K562 (cell line): ENCODE measurements at regions not wholly inside any gene's neighbourhood (a gene's known extent, or its start where the extent isn't known, plus 50 kb on each side); places are given as distances from the start of the nearest gene placed in this dataset.

Experiments
- ATAC-seq: fragments of 200-7000 bp; cut with Tn5 transposase; 3 replicates; pipeline ENCODE4 v1.9.1; 2020; ENCODE audit warnings: moderate library complexity
- BruUV-seq: library from RNA; stranded (reverse); fragments of 400-500 nt; replicated peaks from 2 replicates; lab custom pipeline; 2021; lab: Mats Ljungman, UMichigan
- CTCF ChIA-PET: fragments of 300-600 bp; formaldehyde crosslinking; extraction: SDS; loops from one replicate; lab custom pipeline; 2021; ENCODE audit warnings: low intra/inter-chr PET ratio; lab: Yijun Ruan, JAX
- POLR2A ChIA-PET: fragments of 300-600, 350-650 bp; sonication (Branson Sonifier 250); formaldehyde crosslinking; extraction: SDS; loops from one replicate; lab custom pipeline; 2021; ENCODE audit warnings: antibody characterized with exemption, inconsistent platforms; lab: Yijun Ruan, JAX
- DNase-seq, 4 experiments: peaks; one replicate each; pipeline versions ENCODE4 v3.0.0 to v3.0.0-alpha.2; 2011 to 2018; ENCODE audit warnings: low spot score in 3 of 4, mixed read lengths in 3 of 4; ENCODE audit errors: extremely low read depth in 1 of 4
- FAIRE-seq: peaks from 2 replicates; lab custom pipeline; 2011; peaks lifted over from hg19 to GRCh38; lab: Jason Lieb, UNC
- H2AFZ ChIP-seq: 2 replicates; pipeline ENCODE4 v1.6.0; 2011; ENCODE audit warnings: low read depth, low read length, control low read depth, inconsistent platforms
- H3K27ac ChIP-seq: fragments of 200-600 bp; 3 replicates; pipeline ENCODE4 v1.8.0; 2011; ENCODE audit warnings: low read depth, mild to moderate bottlenecking, control low read depth, inconsistent platforms, low read length, moderate library complexity, mixed read lengths; ENCODE audit errors: extremely low read depth
- H3K27me3 ChIP-seq, 2 experiments: fragments of 300-600 bp in 1 of 2; 2 replicates in 1 of 2; 3 replicates in 1 of 2; pipeline versions ENCODE4 v1.6.0 to v1.8.0; 2011; ENCODE audit warnings: inconsistent platforms in 2 of 2, low read length in 2 of 2, mild to moderate bottlenecking in 1 of 2, mixed read lengths in 1 of 2, moderate library complexity in 1 of 2; ENCODE audit not compliant: control insufficient read depth in 2 of 2, insufficient read depth in 2 of 2
- H3K36me3 ChIP-seq: fragments of 300-600 bp; 3 replicates; pipeline ENCODE4 v1.8.0; 2011; ENCODE audit warnings: mild to moderate bottlenecking, low read length, inconsistent platforms; ENCODE audit not compliant: control insufficient read depth, insufficient read depth
- H3K4me1 ChIP-seq, 2 experiments: fragments of 200-600 bp in 1 of 2; replicated peaks in 1 of 2; 2 replicates in 1 of 2; 3 replicates in 1 of 2; pipeline versions ENCODE4 v1.5.1 to v1.8.0; 2011; ENCODE audit warnings: inconsistent platforms in 2 of 2, low read length in 2 of 2, mild to moderate bottlenecking in 1 of 2, mixed read lengths in 1 of 2, moderate library complexity in 1 of 2; ENCODE audit not compliant: control insufficient read depth in 2 of 2, insufficient read depth in 2 of 2
- H3K4me2 ChIP-seq: 2 replicates; pipeline ENCODE4 v1.6.1; 2011; ENCODE audit warnings: low read length, control low read depth, inconsistent platforms, mixed read lengths; ENCODE audit not compliant: insufficient read depth
- H3K4me3 ChIP-seq: fragments of 200-600 bp; sonication (generic), shearing (Covaris generic); 2 replicates; pipeline ENCODE4 v1.5.1; 2016; ENCODE audit warnings: control low read depth, inconsistent platforms
- H3K79me2 ChIP-seq: fragments of 200-600 bp; 3 replicates; pipeline ENCODE4 v1.8.0; 2011; ENCODE audit warnings: low read length, inconsistent platforms; ENCODE audit not compliant: control insufficient read depth, insufficient read depth
- H3K9ac ChIP-seq, 2 experiments: 2 replicates each; pipeline versions ENCODE4 v1.6.0 to v1.6.1; 2011; ENCODE audit warnings: low read depth in 2 of 2, low read length in 2 of 2, control low read depth in 1 of 2, inconsistent platforms in 1 of 2, mild to moderate bottlenecking in 1 of 2, mixed read lengths in 1 of 2; ENCODE audit not compliant: insufficient read depth in 1 of 2
- H3K9me1 ChIP-seq: one replicate; pipeline ENCODE4 v1.6.0; 2011; ENCODE audit warnings: inconsistent platforms, mild to moderate bottlenecking, low read length, moderate library complexity; ENCODE audit not compliant: control insufficient read depth, insufficient read depth
- H3K9me3 ChIP-seq: replicated peaks from 2 replicates; pipeline ENCODE4 v1.5.1; 2011; ENCODE audit warnings: low read depth, low read length, inconsistent platforms; ENCODE audit not compliant: control insufficient read depth, insufficient read depth
- H4K20me1 ChIP-seq: replicated peaks from 2 replicates; pipeline ENCODE4 v1.6.1; 2011; ENCODE audit warnings: low read length, inconsistent platforms, mixed read lengths; ENCODE audit not compliant: control insufficient read depth, insufficient read depth
- E2F4 ChIP-seq: sonication (generic); formaldehyde crosslinking; IDR thresholded peaks from 2 replicates; pipeline ENCODE4 v1.8.0; 2022; ENCODE audit warnings: mild to moderate bottlenecking, low read depth, missing genetic modification reagents
- GABPA ChIP-seq: fragments of 200-800 bp; sonication (Bioruptor generic); conservative IDR thresholded peaks from 2 replicates; pipeline ENCODE4 v1.6.1; 2016; ENCODE audit warnings: low read depth, missing genetic modification characterization, missing compliant biosample characterization
- GTF2A2 ChIP-seq: IDR thresholded peaks from 2 replicates; pipeline ENCODE4 v1.6.1; 2016; ENCODE audit warnings: mild to moderate bottlenecking, missing genetic modification characterization, missing compliant biosample characterization
- GTF3C2 ChIP-seq: IDR thresholded peaks from 3 replicates; pipeline ENCODE4 v1.6.1; 2011; ENCODE audit warnings: borderline replicate concordance, mild to moderate bottlenecking, moderate library complexity; ENCODE audit not compliant: insufficient read length; ENCODE audit errors: extremely low read depth
- MCM7 ChIP-seq, 2 experiments: fragments of 450-650 bp; IDR thresholded peaks; 2 replicates each; pipeline ENCODE4 v1.6.1; 2016 to 2018
- PKNOX1 ChIP-seq: fragments of 450-650 bp; IDR thresholded peaks from 2 replicates; pipeline ENCODE4 v1.6.1; 2016
- PML ChIP-seq: IDR thresholded peaks from 2 replicates; pipeline ENCODE4 v1.6.1; 2012; ENCODE audit warnings: low read length, inconsistent platforms
- RAD21 ChIP-seq, 2 experiments: fragments of 250-450 bp in 1 of 2; fragments of 450-650 bp in 1 of 2; sonication (Bioruptor Pico) in 1 of 2; formaldehyde crosslinking in 1 of 2; IDR thresholded peaks in 1 of 2; conservative IDR thresholded peaks in 1 of 2; 2 replicates each; pipeline versions ENCODE4 v1.4.0 to v1.8.0; 2020 to 2022; ENCODE audit warnings: mild to moderate bottlenecking in 2 of 2, moderate library complexity in 1 of 2
- SRSF3 ChIP-seq: fragments of 200-400 bp; formaldehyde crosslinking; IDR thresholded peaks from 2 replicates; pipeline ENCODE4 v1.6.1; 2016; ENCODE audit warnings: mild to moderate bottlenecking, low read length, moderate library complexity; ENCODE audit not compliant: insufficient read depth
- ZNF316 ChIP-seq: fragments of 450-650 bp; IDR thresholded peaks from 2 replicates; pipeline ENCODE4 v1.6.1; 2016
- WGBS: fragments of 100-300 bp; shearing (Covaris generic); methylation state at CpG from one replicate; pipeline ENCODE4 v1.1.6; 2016; ENCODE audit warnings: low coverage, mixed read lengths; ENCODE audit not compliant: insufficient coverage; ENCODE audit errors: missing lambda C conversion rate; 5-methylcytosine and 5-hydroxymethylcytosine counted together
- in situ Hi-C: fragments of 300-500 bp; cut with MboI; formaldehyde crosslinking; loops from 4 replicates; pipeline ENCODE4 v1.15.0; 2018; ENCODE audit warnings: inconsistent platforms, mixed read lengths
- intact Hi-C: fragments of 100-400 bp; cut with micrococcal nuclease; formaldehyde crosslinking; loops from 2 replicates; pipeline ENCODE4 v1.14.2; 2022

GRCh38 chr17:22463110-22463850 is 771.0 kb downstream of the KCNJ18 start:
- Histone ChIP-seq H3K36me3 (no peaks in the 10 kb centered on the region), H3K9ac (no peak overlapping the region), H2AFZ (no peak overlapping the region), H3K4me1 (no peaks in the 10 kb centered on the region; a peak in 2 of 5 replicates), H3K4me3 (no peak overlapping the region), H4K20me1 (no peaks in the 10 kb centered on the region), H3K79me2 (no peaks in the 10 kb centered on the region), H3K27me3 (peaks cover 0 to 9% of the 10 kb centered on the region in 2 experiments; a peak in 1 of 5 replicates), H3K4me2 (no peak overlapping the region), H3K9me3 (no peaks in the 10 kb centered on the region), H3K27ac (no peak overlapping the region), H3K9me1 (no peaks in the 10 kb centered on the region)
- 5% methylated on average over 10 of the region's 13 CpGs for WGBS
- no TSS peak for BruUV-seq
- FAIRE-seq (peak; percentile 65), ATAC-seq (no peak), DNase-seq (peak in 1 of 4 experiments; percentile 36)
- POLR2A ChIA-PET: no interaction called here
- intact Hi-C loops (no loop called here), in situ Hi-C loops (no loop called here)
- CTCF ChIA-PET: no interaction called here
- TF ChIP-seq RAD21 (CRISPR knock-in tag; conservative IDR thresholded peaks at IDR 0.05 in 1 of 2, IDR thresholded peaks at IDR 0.05 in 1 of 2) (peak in 1 of 2 experiments; percentile 33; a peak in 2 of 4 replicates), GTF2A2 (tag) (no peak)

- H3K9ac ChIP-seq: no peak overlapping the region
- no peaks in the 10 kb centered on the region for H3K9me1 ChIP-seq
- no peaks in the 10 kb centered on the region for H3K9me3 ChIP-seq
- H2AFZ ChIP-seq: no peak overlapping the region
- ChIA-PET POLR2A (no interaction called here), CTCF (no interaction called here)
- no peak for TF ChIP-seq GTF3C2
- no peak for TF ChIP-seq PML
- TF ChIP-seq PKNOX1: no peak
- TF ChIP-seq E2F4 (CRISPR knock-in tag): no peak
- TF ChIP-seq ZNF316: no peak
- no peak for TF ChIP-seq SRSF3
- TF ChIP-seq MCM7 (IDR thresholded peaks at IDR 0.05): no peak
- TF ChIP-seq GABPA: no peak
- H4K20me1 ChIP-seq: no peaks in the 10 kb centered on the region
- no peak for DNase-seq
- in situ Hi-C loops: no loop called here
- intact Hi-C loops: no loop called here
- H3K27ac ChIP-seq: no peak overlapping the region
- FAIRE-seq: no peak
- no TSS peak for BruUV-seq
- H3K4me1 ChIP-seq: no peaks in the 10 kb centered on the region; a peak in 2 of 5 replicates
- H3K27me3 ChIP-seq: peaks cover 0 to 9% of the 10 kb centered on the region in 2 experiments; a peak in 1 of 5 replicates
- no peaks in the 10 kb centered on the region for H3K36me3 ChIP-seq
- no peak overlapping the region for H3K4me2 ChIP-seq
- no peaks in the 10 kb centered on the region for H3K79me2 ChIP-seq
- no peak for ATAC-seq
- WGBS: 2% methylated on average over 6 of the region's 6 CpGs
- H3K4me3 ChIP-seq: no peak overlapping the region
Measured at GRCh38 chr17:22464041-22464440, 771.7 kb downstream of the KCNJ18 start.
